Mammary epithelial cell (primary cell): ENCODE measurements at regions not wholly inside any gene's neighbourhood (a gene's known extent, or its start where the extent isn't known, plus 50 kb on each side); places are given as distances from the start of the nearest gene placed in this dataset.

Source experiments
- EZH2 ChIP-seq: IDR thresholded peaks from 2 replicates; pipeline ENCODE4 v1.6.1; 2012; ENCODE audit warnings: low read length, inconsistent platforms, borderline replicate concordance
- TF ChIP-seq, protein P1 (sequence below), 2 donors: IDR thresholded peaks in 1 of 2; conservative IDR thresholded peaks in 1 of 2; 2 replicates each; pipeline ENCODE4 v1.5.1; 2011 to 2012; ENCODE audit warnings: inconsistent platforms in 2 of 2, low read length in 2 of 2, mild to moderate bottlenecking in 2 of 2, control low read depth in 1 of 2, low read depth in 1 of 2; ENCODE audit not compliant: insufficient read depth in 1 of 2; ENCODE audit errors: extremely low read depth in 1 of 2

DNA sequence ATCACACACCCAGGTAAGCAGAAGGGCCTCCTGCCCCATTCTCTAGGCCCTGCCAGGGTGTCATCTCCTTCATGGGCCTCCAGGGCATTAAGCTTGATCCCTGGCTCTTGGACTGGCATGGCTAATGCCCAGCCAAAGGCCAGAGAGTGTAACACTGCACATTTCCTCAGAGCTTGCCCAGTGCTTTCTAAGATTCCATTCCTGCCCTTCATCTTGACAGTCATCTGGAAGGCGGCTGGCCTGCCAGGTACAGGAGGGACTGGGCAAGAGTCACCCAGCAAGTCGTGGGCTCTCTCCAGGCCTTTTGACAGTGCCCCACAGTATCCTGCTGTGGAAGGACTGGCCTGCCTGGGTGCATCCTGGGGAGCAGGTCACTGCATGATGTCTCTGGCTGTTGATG, 268.9 kb downstream of the HAUS1 start:
- no peak for TF ChIP-seq EZH2
- TF ChIP-seq, protein P1, sequence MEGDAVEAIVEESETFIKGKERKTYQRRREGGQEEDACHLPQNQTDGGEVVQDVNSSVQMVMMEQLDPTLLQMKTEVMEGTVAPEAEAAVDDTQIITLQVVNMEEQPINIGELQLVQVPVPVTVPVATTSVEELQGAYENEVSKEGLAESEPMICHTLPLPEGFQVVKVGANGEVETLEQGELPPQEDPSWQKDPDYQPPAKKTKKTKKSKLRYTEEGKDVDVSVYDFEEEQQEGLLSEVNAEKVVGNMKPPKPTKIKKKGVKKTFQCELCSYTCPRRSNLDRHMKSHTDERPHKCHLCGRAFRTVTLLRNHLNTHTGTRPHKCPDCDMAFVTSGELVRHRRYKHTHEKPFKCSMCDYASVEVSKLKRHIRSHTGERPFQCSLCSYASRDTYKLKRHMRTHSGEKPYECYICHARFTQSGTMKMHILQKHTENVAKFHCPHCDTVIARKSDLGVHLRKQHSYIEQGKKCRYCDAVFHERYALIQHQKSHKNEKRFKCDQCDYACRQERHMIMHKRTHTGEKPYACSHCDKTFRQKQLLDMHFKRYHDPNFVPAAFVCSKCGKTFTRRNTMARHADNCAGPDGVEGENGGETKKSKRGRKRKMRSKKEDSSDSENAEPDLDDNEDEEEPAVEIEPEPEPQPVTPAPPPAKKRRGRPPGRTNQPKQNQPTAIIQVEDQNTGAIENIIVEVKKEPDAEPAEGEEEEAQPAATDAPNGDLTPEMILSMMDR (conservative IDR thresholded peaks at IDR 0.05 in 1 of 2, IDR thresholded peaks at IDR 0.05 in 1 of 2; ENCODE audit: extremely low read depth in 1 of 2, insufficient read depth in 1 of 2, low read depth in 1 of 2, low read length in 2 of 2), result no peak
